HepG2 (cell line): ENCODE measurements at regions not wholly inside any gene's neighbourhood (a gene's known extent, or its start where the extent isn't known, plus 50 kb on each side); places are given as distances from the start of the nearest gene placed in this dataset.

Experiments
- ATAC-seq: fragments of 200-7000 bp; cut with Tn5 transposase; 3 replicates; pipeline ENCODE4 v1.9.1; 2020; ENCODE audit warnings: mild to moderate bottlenecking, moderate library complexity
- BruUV-seq: library from RNA; stranded (reverse); fragments of 400-500 nt; replicated peaks from 2 replicates; lab custom pipeline; 2021; lab: Mats Ljungman, UMichigan
- CTCF ChIA-PET: fragments of 300-600 bp; formaldehyde crosslinking; extraction: SDS; loops from one replicate; lab custom pipeline; 2021; ENCODE audit warnings: low total read pairs, inconsistent platforms, low intra/inter-chr PET ratio; lab: Yijun Ruan, JAX
- POLR2A ChIA-PET: fragments of 350-600 bp; sonication (Branson Sonifier 250); formaldehyde crosslinking; loops from one replicate; lab custom pipeline; 2020; ENCODE audit warnings: antibody characterized with exemption, inconsistent platforms; lab: Yijun Ruan, JAX
- DNase-seq: peaks from one replicate; pipeline ENCODE4 v3.0.0-alpha.2; 2015; ENCODE audit warnings: low spot score
- FAIRE-seq: peaks from 3 replicates; lab custom pipeline; 2011; peaks lifted over from hg19 to GRCh38; lab: Jason Lieb, UNC
- H2AFZ ChIP-seq: one replicate; pipeline ENCODE4 v1.6.1; 2011; ENCODE audit warnings: low read length, inconsistent platforms
- H3K27ac ChIP-seq: fragments of 300-600 bp; 3 replicates; pipeline ENCODE4 v1.8.0; 2011; ENCODE audit warnings: mixed run types, mild to moderate bottlenecking, mixed read lengths, low read length, inconsistent platforms; ENCODE audit not compliant: insufficient read depth; ENCODE audit errors: extremely low read length
- H3K27me3 ChIP-seq, 2 experiments: fragments of 200-600 bp in 1 of 2; 2 replicates in 1 of 2; 3 replicates in 1 of 2; pipeline versions ENCODE4 v1.6.0 to v1.8.0; 2011; ENCODE audit warnings: low read length in 2 of 2, mild to moderate bottlenecking in 2 of 2, moderate library complexity in 2 of 2, inconsistent platforms in 1 of 2; ENCODE audit not compliant: insufficient read depth in 2 of 2, control insufficient read depth in 1 of 2
- H3K36me3 ChIP-seq, 2 experiments: fragments of 200-600 bp in 1 of 2; replicated peaks in 1 of 2; 2 replicates in 1 of 2; 3 replicates in 1 of 2; pipeline versions ENCODE4 v1.5.1 to v1.8.0; 2011; ENCODE audit warnings: low read length in 2 of 2, inconsistent platforms in 1 of 2; ENCODE audit not compliant: insufficient read depth in 2 of 2, control insufficient read depth in 1 of 2
- H3K4me1 ChIP-seq: 2 replicates; pipeline ENCODE4 v1.5.1; 2012; ENCODE audit warnings: low read length, inconsistent platforms; ENCODE audit not compliant: insufficient read depth
- H3K4me2 ChIP-seq: 2 replicates; pipeline ENCODE4 v1.6.0; 2011; ENCODE audit warnings: low read depth, low read length, inconsistent platforms
- H3K4me3 ChIP-seq, 3 experiments: fragments of 200-600 bp in 1 of 3; sonication (generic), shearing (Covaris generic) in 1 of 3; replicated peaks in 1 of 3; 2 replicates each; pipeline ENCODE4 v1.5.1; 2011 to 2016; ENCODE audit warnings: low read length in 3 of 3, inconsistent platforms in 2 of 3, low read depth in 2 of 3, mild to moderate bottlenecking in 2 of 3, control low read depth in 1 of 3, mixed read lengths in 1 of 3; ENCODE audit not compliant: insufficient read depth in 1 of 3
- H3K79me2 ChIP-seq: one replicate; pipeline ENCODE4 v1.6.1; 2011; ENCODE audit warnings: low read length, inconsistent platforms; ENCODE audit not compliant: insufficient read depth
- H3K9ac ChIP-seq: 2 replicates; pipeline ENCODE4 v1.6.0; 2011; ENCODE audit warnings: mild to moderate bottlenecking, low read depth, low read length, inconsistent platforms; ENCODE audit not compliant: insufficient read depth
- H3K9me3 ChIP-seq: 2 replicates; pipeline ENCODE4 v1.5.1; 2012; ENCODE audit warnings: mild to moderate bottlenecking, low read length
- H4K20me1 ChIP-seq: 2 replicates; pipeline ENCODE4 v1.6.0; 2011; ENCODE audit warnings: inconsistent platforms, mild to moderate bottlenecking, low read length, moderate library complexity; ENCODE audit not compliant: insufficient read depth
- ATAD3A ChIP-seq: sonication (generic); formaldehyde crosslinking; IDR thresholded peaks from 2 replicates; pipeline ENCODE4 v1.4.0; 2020; ENCODE audit warnings: missing genetic modification reagents
- BRD4 ChIP-seq: sonication (generic); formaldehyde crosslinking; IDR thresholded peaks from 2 replicates; pipeline ENCODE4 v1.4.0; 2020; ENCODE audit warnings: missing genetic modification reagents
- ELF4 ChIP-seq: sonication (generic); formaldehyde crosslinking; IDR thresholded peaks from 2 replicates; pipeline ENCODE4 v1.5.0; 2020; ENCODE audit warnings: missing genetic modification reagents, mild to moderate bottlenecking, moderate library complexity, borderline replicate concordance
- MAF1 ChIP-seq: sonication (generic); formaldehyde crosslinking; IDR thresholded peaks from 2 replicates; pipeline ENCODE4 v1.5.0; 2020; ENCODE audit warnings: missing genetic modification reagents, borderline replicate concordance
- MTA3 ChIP-seq: sonication (generic); formaldehyde crosslinking; IDR thresholded peaks from 2 replicates; pipeline ENCODE4 v1.4.0; 2020; ENCODE audit warnings: missing genetic modification reagents
- MYNN ChIP-seq: sonication (generic); formaldehyde crosslinking; IDR thresholded peaks from 2 replicates; pipeline ENCODE4 v1.4.0; 2020; ENCODE audit warnings: mild to moderate bottlenecking, low read depth, missing genetic modification reagents
- NFRKB ChIP-seq: fragments of 450-650 bp; IDR thresholded peaks from 2 replicates; pipeline ENCODE4 v1.6.1; 2017
- NR3C1 ChIP-seq: sonication (generic); formaldehyde crosslinking; IDR thresholded peaks from 2 replicates; pipeline ENCODE4 v1.4.0; 2020; ENCODE audit warnings: missing genetic modification reagents
- SALL1 ChIP-seq: sonication (generic); formaldehyde crosslinking; IDR thresholded peaks from 2 replicates; pipeline ENCODE4 v1.8.0; 2022; ENCODE audit warnings: mild to moderate bottlenecking, missing genetic modification reagents
- SIX1 ChIP-seq: sonication (generic); formaldehyde crosslinking; IDR thresholded peaks from 2 replicates; pipeline ENCODE4 v1.4.0; 2020; ENCODE audit warnings: missing genetic modification reagents, borderline replicate concordance
- TBX2 ChIP-seq: sonication (generic); formaldehyde crosslinking; IDR thresholded peaks from 2 replicates; pipeline ENCODE4 v1.5.0; 2020; ENCODE audit warnings: missing genetic modification reagents, mild to moderate bottlenecking, borderline replicate concordance
- TBX3 ChIP-seq: fragments of 450-650 bp; IDR thresholded peaks from 2 replicates; pipeline ENCODE4 v1.6.1; 2017; ENCODE audit warnings: antibody characterized with exemption, mild to moderate bottlenecking, inconsistent platforms, borderline replicate concordance
- ZNF282 ChIP-seq: fragments of 450-650 bp; IDR thresholded peaks from 2 replicates; pipeline ENCODE4 v1.6.1; 2018; ENCODE audit not compliant: partially characterized antibody
- ZNF468 ChIP-seq: sonication (generic); formaldehyde crosslinking; IDR thresholded peaks from 2 replicates; pipeline ENCODE4 v1.8.0; 2022; ENCODE audit warnings: mild to moderate bottlenecking, moderate library complexity, missing genetic modification reagents
- ZNF510 ChIP-seq: sonication (generic); formaldehyde crosslinking; IDR thresholded peaks from 2 replicates; pipeline ENCODE4 v1.4.0; 2020; ENCODE audit warnings: low read depth, mild to moderate bottlenecking, missing genetic modification reagents
- ZNF619 ChIP-seq: sonication (generic); formaldehyde crosslinking; IDR thresholded peaks from 2 replicates; pipeline ENCODE4 v1.4.0; 2020; ENCODE audit warnings: mild to moderate bottlenecking, missing genetic modification reagents
- WGBS: methylation state at CpG from one replicate; pipeline ENCODE4 v1.1.6; 2017; ENCODE audit warnings: low lambda C conversion rate; 5-methylcytosine and 5-hydroxymethylcytosine counted together
- in situ Hi-C: cut with HindIII; loops from 2 replicates; pipeline ENCODE4 v1.10.0; 2017; ENCODE audit warnings: low pct_unique_long_range_greater_than_20kb; ENCODE audit not compliant: extremely low pct_ligation_motif_present
- intact Hi-C: fragments of 100-400 bp; cut with micrococcal nuclease; formaldehyde crosslinking; loops from one replicate; pipeline ENCODE4 v1.10.0; 2022; ENCODE audit not compliant: unreplicated experiment
- TF ChIP-seq, protein P1 (sequence below): sonication (generic); formaldehyde crosslinking; IDR thresholded peaks from 2 replicates; pipeline ENCODE4 v1.9.0; 2021; ENCODE audit warnings: missing genetic modification reagents, borderline replicate concordance
- TF ChIP-seq, protein P2 (sequence below): sonication (generic); formaldehyde crosslinking; IDR thresholded peaks from one replicate; pipeline ENCODE4 v1.5.1; 2020; ENCODE audit warnings: mild to moderate bottlenecking, missing genetic modification reagents; ENCODE audit errors: not compliant biosample characterization

DNA sequence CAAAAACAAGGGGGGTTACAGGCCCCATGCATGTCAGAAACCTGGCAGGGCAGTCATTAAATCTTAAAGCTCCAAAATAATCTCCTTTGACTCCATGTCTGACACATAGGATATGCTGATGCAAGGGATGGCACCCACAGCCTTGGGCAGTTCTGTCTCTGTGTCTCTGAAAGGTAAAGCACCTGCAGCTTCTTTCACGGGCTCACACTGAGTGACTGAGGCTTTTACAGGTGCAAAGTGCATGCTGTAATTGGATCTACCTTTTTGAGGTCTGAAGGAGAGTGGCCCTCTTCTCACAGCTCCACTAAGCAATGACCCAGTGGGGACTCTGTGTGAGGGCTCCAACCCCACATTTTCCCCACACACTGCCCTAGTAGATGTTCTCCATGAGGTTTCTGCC, 1309.0 kb upstream of the B3GALT2 start:
- in situ Hi-C loops (no loop called here), intact Hi-C loops (no loop called here)
- ChIA-PET CTCF (no interaction called here), POLR2A (no interaction called here)
- Histone ChIP-seq H3K27ac (no peak overlapping the region), H3K4me1 (no peaks in the 10 kb centered on the region), H2AFZ (no peak overlapping the region), H3K4me2 (no peak overlapping the region), H4K20me1 (no peaks in the 10 kb centered on the region), H3K36me3 (no peaks in the 10 kb centered on the region), H3K9me3 (no peaks in the 10 kb centered on the region; the same call in 1 of the 2 replicates), H3K27me3 (no peaks in the 10 kb centered on the region), H3K4me3 (no peak overlapping the region), H3K79me2 (no peaks in the 10 kb centered on the region), H3K9ac (no peak overlapping the region)
- FAIRE-seq, result no peak
- no peak for DNase-seq
- no peak for ATAC-seq
- BruUV-seq, result no TSS peak
- no CpG with 5 or more reads among the region's 1 CpG for WGBS
- no peak for TF ChIP-seq ZNF282
- no peak for TF ChIP-seq TBX2 (CRISPR knock-in tag)
- no peak for TF ChIP-seq MYNN (CRISPR knock-in tag)
- TF ChIP-seq ELF4 (CRISPR knock-in tag), result no peak
- TF ChIP-seq SIX1, result no peak
- no peak for TF ChIP-seq TBX3
- no peak for TF ChIP-seq BRD4
- no peak for TF ChIP-seq ZNF619 (CRISPR knock-in tag)
- no peak for TF ChIP-seq NR3C1 (CRISPR knock-in tag)
- no peak for TF ChIP-seq ZNF510 (CRISPR knock-in tag)
- TF ChIP-seq, protein P1, sequence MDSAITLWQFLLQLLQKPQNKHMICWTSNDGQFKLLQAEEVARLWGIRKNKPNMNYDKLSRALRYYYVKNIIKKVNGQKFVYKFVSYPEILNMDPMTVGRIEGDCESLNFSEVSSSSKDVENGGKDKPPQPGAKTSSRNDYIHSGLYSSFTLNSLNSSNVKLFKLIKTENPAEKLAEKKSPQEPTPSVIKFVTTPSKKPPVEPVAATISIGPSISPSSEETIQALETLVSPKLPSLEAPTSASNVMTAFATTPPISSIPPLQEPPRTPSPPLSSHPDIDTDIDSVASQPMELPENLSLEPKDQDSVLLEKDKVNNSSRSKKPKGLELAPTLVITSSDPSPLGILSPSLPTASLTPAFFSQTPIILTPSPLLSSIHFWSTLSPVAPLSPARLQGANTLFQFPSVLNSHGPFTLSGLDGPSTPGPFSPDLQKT (CRISPR knock-in tag), result no peak
- TF ChIP-seq ATAD3A (CRISPR knock-in tag), result no peak
- TF ChIP-seq, protein P2, sequence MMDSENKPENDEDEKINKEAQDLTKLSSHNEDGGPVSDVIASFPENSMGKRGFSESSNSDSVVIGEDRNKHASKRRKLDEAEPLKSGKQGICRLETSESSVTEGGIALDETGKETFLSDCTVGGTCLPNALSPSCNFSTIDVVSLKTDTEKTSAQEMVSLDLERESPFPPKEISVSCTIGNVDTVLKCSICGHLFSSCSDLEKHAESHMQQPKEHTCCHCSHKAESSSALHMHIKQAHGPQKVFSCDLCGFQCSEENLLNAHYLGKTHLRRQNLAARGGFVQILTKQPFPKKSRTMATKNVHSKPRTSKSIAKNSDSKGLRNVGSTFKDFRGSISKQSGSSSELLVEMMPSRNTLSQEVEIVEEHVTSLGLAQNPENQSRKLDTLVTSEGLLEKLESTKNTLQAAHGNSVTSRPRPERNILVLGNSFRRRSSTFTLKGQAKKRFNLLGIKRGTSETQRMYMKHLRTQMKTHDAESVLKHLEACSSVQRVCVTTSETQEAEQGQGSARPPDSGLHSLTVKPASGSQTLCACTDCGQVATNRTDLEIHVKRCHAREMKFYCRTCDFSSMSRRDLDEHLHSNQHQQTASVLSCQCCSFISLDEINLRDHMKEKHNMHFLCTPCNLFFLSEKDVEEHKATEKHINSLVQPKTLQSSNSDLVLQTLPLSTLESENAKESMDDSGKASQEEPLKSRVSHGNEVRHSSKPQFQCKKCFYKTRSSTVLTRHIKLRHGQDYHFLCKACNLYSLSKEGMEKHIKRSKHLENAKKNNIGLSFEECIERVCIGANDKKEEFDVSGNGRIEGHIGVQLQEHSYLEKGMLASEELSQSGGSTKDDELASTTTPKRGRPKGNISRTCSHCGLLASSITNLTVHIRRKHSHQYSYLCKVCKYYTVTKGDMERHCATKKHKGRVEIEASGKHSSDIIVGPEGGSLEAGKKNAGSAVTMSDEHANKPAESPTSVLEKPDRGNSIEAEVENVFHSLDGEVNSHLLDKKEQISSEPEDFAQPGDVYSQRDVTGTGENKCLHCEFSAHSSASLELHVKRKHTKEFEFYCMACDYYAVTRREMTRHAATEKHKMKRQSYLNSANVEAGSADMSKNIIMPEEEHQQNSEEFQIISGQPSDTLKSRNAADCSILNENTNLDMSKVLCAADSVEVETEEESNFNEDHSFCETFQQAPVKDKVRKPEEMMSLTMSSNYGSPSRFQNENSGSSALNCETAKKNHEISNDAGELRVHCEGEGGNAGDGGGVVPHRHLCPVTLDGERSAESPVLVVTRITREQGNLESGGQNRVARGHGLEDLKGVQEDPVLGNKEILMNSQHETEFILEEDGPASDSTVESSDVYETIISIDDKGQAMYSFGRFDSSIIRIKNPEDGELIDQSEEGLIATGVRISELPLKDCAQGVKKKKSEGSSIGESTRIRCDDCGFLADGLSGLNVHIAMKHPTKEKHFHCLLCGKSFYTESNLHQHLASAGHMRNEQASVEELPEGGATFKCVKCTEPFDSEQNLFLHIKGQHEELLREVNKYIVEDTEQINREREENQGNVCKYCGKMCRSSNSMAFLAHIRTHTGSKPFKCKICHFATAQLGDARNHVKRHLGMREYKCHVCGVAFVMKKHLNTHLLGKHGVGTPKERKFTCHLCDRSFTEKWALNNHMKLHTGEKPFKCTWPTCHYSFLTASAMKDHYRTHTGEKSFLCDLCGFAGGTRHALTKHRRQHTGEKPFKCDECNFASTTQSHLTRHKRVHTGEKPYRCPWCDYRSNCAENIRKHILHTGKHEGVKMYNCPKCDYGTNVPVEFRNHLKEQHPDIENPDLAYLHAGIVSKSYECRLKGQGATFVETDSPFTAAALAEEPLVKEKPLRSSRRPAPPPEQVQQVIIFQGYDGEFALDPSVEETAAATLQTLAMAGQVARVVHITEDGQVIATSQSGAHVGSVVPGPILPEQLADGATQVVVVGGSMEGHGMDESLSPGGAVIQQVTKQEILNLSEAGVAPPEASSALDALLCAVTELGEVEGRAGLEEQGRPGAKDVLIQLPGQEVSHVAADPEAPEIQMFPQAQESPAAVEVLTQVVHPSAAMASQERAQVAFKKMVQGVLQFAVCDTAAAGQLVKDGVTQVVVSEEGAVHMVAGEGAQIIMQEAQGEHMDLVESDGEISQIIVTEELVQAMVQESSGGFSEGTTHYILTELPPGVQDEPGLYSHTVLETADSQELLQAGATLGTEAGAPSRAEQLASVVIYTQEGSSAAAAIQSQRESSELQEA (CRISPR knock-in tag), result no peak
- no peak for TF ChIP-seq MAF1 (CRISPR knock-in tag)
- TF ChIP-seq NFRKB, result no peak
- TF ChIP-seq SALL1 (CRISPR knock-in tag), result no peak
- no peak for TF ChIP-seq ZNF468
- TF ChIP-seq MTA3 (CRISPR knock-in tag), result no peak
